Endothelial cell (in vitro differentiated cells): ENCODE measurements at regions not wholly inside any gene's neighbourhood (a gene's known extent, or its start where the extent isn't known, plus 50 kb on each side); places are given as distances from the start of the nearest gene placed in this dataset.
"Not testable (repeated sequence)": the region's sequence is repeated elsewhere in the genome, so short reads cannot be mapped to it uniquely, and the experiment has no call there.

Source experiments
- DNase-seq: peaks from one replicate; pipeline ENCODE4 v3.0.0; 2021; ENCODE audit warnings: low spot score
- H3K27ac Mint-ChIP-seq: one replicate; pipeline ENCODE4 v1.8.0; 2021; ENCODE audit warnings: mixed read lengths, inconsistent platforms; ENCODE audit not compliant: unreplicated experiment
- H3K27me3 Mint-ChIP-seq: one replicate; pipeline ENCODE4 v1.8.0; 2021; ENCODE audit warnings: mild to moderate bottlenecking, moderate library complexity, mixed read lengths, inconsistent platforms; ENCODE audit not compliant: unreplicated experiment
- H3K36me3 Mint-ChIP-seq: one replicate; pipeline ENCODE4 v1.8.0; 2021; ENCODE audit warnings: mild to moderate bottlenecking, low read depth, mixed read lengths, inconsistent platforms; ENCODE audit not compliant: unreplicated experiment
- H3K4me1 Mint-ChIP-seq: one replicate; pipeline ENCODE4 v1.8.0; 2021; ENCODE audit warnings: mild to moderate bottlenecking, mixed read lengths, inconsistent platforms; ENCODE audit not compliant: unreplicated experiment
- H3K4me3 Mint-ChIP-seq: one replicate; pipeline ENCODE4 v1.8.0; 2021; ENCODE audit warnings: mild to moderate bottlenecking, mixed read lengths, inconsistent platforms; ENCODE audit not compliant: unreplicated experiment
- H3K9me3 Mint-ChIP-seq: one replicate; pipeline ENCODE4 v1.8.0; 2021; ENCODE audit warnings: mixed read lengths, inconsistent platforms; ENCODE audit not compliant: unreplicated experiment
- CTCF ChIP-seq: fragments of 200-600 bp; sonication (generic); IDR thresholded peaks from one replicate; pipeline ENCODE4 v1.5.0; 2021; ENCODE audit warnings: antibody characterized with exemption; ENCODE audit not compliant: unreplicated experiment

DNA sequence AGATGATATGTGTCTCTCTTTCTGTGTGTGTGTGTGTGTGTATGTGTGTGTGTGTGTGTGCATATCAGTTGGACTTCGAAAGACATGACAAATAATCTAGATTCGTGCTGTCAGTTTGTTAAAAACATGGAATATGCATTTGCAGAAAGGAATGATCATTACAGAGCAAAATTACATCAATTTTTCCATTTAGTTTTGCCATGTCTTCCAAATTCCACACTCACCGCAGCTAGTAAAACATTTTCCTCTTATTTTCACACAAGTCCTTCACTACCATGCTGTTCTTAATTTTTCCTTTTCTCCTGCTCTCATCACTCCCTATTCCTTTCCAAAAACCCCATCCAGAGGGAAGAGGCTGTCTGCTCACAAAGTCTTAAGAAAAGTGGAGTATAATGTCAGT lies 1191.4 kb upstream of the SLC39A10 start:
- no peak for TF ChIP-seq CTCF
- H3K4me3 Mint-ChIP-seq, result no peak overlapping the region
- no peaks in the 10 kb centered on the region for H3K9me3 Mint-ChIP-seq
- DNase-seq, result no peak
- H3K36me3 Mint-ChIP-seq, result no peaks in the 10 kb centered on the region
- H3K4me1 Mint-ChIP-seq, result no peaks in the 10 kb centered on the region
- H3K27me3 Mint-ChIP-seq, result no peaks in the 10 kb centered on the region
- H3K27ac Mint-ChIP-seq, result no peak overlapping the region

DNA sequence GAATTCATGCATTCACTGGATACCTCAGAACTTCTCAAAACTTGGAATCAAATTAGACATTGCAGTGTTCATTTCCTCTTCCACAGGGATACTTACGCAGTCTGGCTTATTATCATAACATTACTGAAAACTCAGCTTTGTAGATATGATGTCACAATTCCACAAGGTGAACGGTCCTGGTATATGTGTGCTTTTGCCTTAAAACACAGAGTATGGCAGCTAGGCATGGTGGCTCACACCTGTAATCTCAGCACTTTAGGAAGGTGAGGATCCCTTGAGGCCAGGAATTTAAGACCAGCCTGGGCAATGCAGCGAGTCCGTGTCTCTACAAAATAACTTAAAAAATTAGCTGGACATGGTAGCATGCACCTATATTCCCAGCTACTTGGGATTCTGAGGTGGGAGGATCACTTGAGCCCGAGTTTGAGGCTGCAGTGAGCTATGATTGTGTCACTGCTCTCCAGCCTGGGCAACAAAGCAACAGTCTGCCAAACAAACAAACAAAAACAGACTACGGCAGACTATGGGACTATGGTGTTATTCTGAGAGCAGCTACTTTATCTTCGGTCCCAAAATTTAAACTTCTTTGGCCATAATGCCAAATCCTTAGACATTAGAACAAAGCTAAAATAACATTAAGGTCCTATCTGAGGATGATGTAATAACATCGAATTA lies 1191.9 kb upstream of the SLC39A10 start:
- no peak for DNase-seq
- Mint-ChIP-seq H3K4me1 (no peaks in the 10 kb centered on the region), H3K27me3 (no peaks in the 10 kb centered on the region), H3K27ac (no peak overlapping the region), H3K9me3 (no peaks in the 10 kb centered on the region), H3K36me3 (no peaks in the 10 kb centered on the region), H3K4me3 (no peak overlapping the region)
- TF ChIP-seq CTCF, result no peak

GRCh38 chr2:194462883-194463282 lies 1194.1 kb upstream of the SLC39A10 start:
- H3K9me3 Mint-ChIP-seq, H3K4me3 Mint-ChIP-seq, H3K36me3 Mint-ChIP-seq, DNase-seq, H3K4me1 Mint-ChIP-seq, H3K27ac Mint-ChIP-seq, H3K27me3 Mint-ChIP-seq: not testable (repeated sequence)

- no peaks in the 10 kb centered on the region for H3K27me3 Mint-ChIP-seq
- no peaks in the 10 kb centered on the region for H3K9me3 Mint-ChIP-seq
- DNase-seq, result no peak
- no peak overlapping the region for H3K27ac Mint-ChIP-seq
- H3K4me1 Mint-ChIP-seq, result no peaks in the 10 kb centered on the region
- no peak overlapping the region for H3K4me3 Mint-ChIP-seq
- H3K36me3 Mint-ChIP-seq, result no peaks in the 10 kb centered on the region
- TF ChIP-seq CTCF, result no peak
These were observed 1201.7 kb upstream of the SLC39A10 start for GRCh38 chr2:194455358-194455757.

DNA sequence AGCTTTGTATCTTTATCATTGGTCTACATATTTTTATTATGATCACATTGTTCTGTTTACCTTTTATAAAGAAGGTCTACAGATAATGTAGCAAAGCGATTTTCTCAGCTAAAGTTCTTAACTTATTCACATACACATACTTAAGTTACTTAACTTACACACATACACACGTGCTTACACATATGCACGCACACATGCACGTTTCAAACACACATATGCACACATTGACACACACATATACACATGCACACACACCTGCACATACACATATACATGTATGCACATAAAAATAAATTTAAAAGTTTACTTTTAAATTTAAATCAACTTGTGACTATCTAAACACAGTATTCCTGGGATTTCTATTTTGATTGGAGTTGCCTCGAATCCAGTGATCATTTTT lies 1204.5 kb upstream of the SLC39A10 start:
- no peaks in the 10 kb centered on the region for H3K36me3 Mint-ChIP-seq
- no peaks in the 10 kb centered on the region for H3K4me1 Mint-ChIP-seq
- no peaks in the 10 kb centered on the region for H3K9me3 Mint-ChIP-seq
- peaks cover 3% of the 10 kb centered on the region for H3K27me3 Mint-ChIP-seq
- no peak for DNase-seq
- no peak for TF ChIP-seq CTCF
- no peak overlapping the region for H3K27ac Mint-ChIP-seq
- no peak overlapping the region for H3K4me3 Mint-ChIP-seq
